ENCODE measurements at regions not wholly inside any gene's neighbourhood (a gene's known extent, or its start where the extent isn't known, plus 50 kb on each side); places are given as distances from the start of the nearest gene placed in this dataset.

- TF ChIP-seq CTCF (IDR thresholded peaks at IDR 0.05) (no peak), POLR2AphosphoS5 (IDR thresholded peaks at IDR 0.05) (no peak), POLR2A (IDR thresholded peaks at IDR 0.05) (no peak), EP300 (IDR thresholded peaks at IDR 0.05) (no peak)
Measured at GRCh38 chrX:16386126-16386525, 218.8 kb downstream of the MAGEB17 start.
